H9 (cell line): ENCODE measurements at regions not wholly inside any gene's neighbourhood (a gene's known extent, or its start where the extent isn't known, plus 50 kb on each side); places are given as distances from the start of the nearest gene placed in this dataset.

ENCODE experiments used
- DNase-seq: peaks from one replicate; pipeline ENCODE4 v3.0.0-alpha.2; 2017
- H2AFZ ChIP-seq: one replicate; pipeline ENCODE4 v1.6.1; 2013; ENCODE audit warnings: mild to moderate bottlenecking, low read length, control low read depth, moderate library complexity
- H2AK5ac ChIP-seq: 2 replicates; pipeline ENCODE4 v1.6.1; 2013; ENCODE audit warnings: low read length, control low read depth, mixed read lengths; ENCODE audit not compliant: insufficient read length
- H2BK120ac ChIP-seq: one replicate; pipeline ENCODE4 v1.6.1; 2013; ENCODE audit warnings: low read depth, mild to moderate bottlenecking, low read length, control low read depth, inconsistent platforms; ENCODE audit not compliant: poor library complexity, severe bottlenecking
- H2BK12ac ChIP-seq: 2 replicates; pipeline ENCODE4 v1.6.1; 2013; ENCODE audit warnings: low read length, control low read depth, mixed read lengths, low read depth; ENCODE audit not compliant: insufficient read length
- H2BK15ac ChIP-seq: 2 replicates; pipeline ENCODE4 v1.6.1; 2013; ENCODE audit warnings: low read depth, low read length, control low read depth
- H2BK20ac ChIP-seq: one replicate; pipeline ENCODE4 v1.6.1; 2013; ENCODE audit warnings: low read depth, mild to moderate bottlenecking, low read length, control low read depth, inconsistent platforms; ENCODE audit not compliant: poor library complexity, severe bottlenecking
- H2BK5ac ChIP-seq: 2 replicates; pipeline ENCODE4 v1.6.1; 2013; ENCODE audit warnings: low read length, control low read depth, mixed read lengths; ENCODE audit not compliant: insufficient read length
- H3K14ac ChIP-seq: 2 replicates; pipeline ENCODE4 v1.6.1; 2013; ENCODE audit warnings: low read length, control low read depth; ENCODE audit not compliant: insufficient read depth
- H3K18ac ChIP-seq: 2 replicates; pipeline ENCODE4 v1.6.1; 2013; ENCODE audit warnings: low read depth, mild to moderate bottlenecking, mixed read lengths, low read length, control low read depth; ENCODE audit not compliant: insufficient read length
- H3K23ac ChIP-seq: 2 replicates; pipeline ENCODE4 v1.6.1; 2013; ENCODE audit warnings: low read length, control low read depth, mixed read lengths, low read depth; ENCODE audit not compliant: insufficient read length
- H3K23me2 ChIP-seq: 2 replicates; pipeline ENCODE4 v1.6.1; 2013; ENCODE audit warnings: low read depth, mild to moderate bottlenecking, mixed read lengths, low read length, control low read depth; ENCODE audit not compliant: insufficient read length, poor library complexity, severe bottlenecking
- H3K27ac ChIP-seq: 2 replicates; pipeline ENCODE4 v1.5.1; 2013; ENCODE audit warnings: low read length, control low read depth, mixed read lengths, low read depth; ENCODE audit not compliant: insufficient read length
- H3K27me3 ChIP-seq: 2 replicates; pipeline ENCODE4 v1.6.1; 2013; ENCODE audit warnings: low read length, control low read depth, inconsistent platforms; ENCODE audit not compliant: insufficient read depth
- H3K4ac ChIP-seq: 2 replicates; pipeline ENCODE4 v1.6.1; 2013; ENCODE audit warnings: low read depth, mild to moderate bottlenecking, control low read depth, inconsistent platforms, low read length, moderate library complexity
- H3K4me1 ChIP-seq: 2 replicates; pipeline ENCODE4 v1.6.1; 2013; ENCODE audit warnings: low read length, control low read depth, inconsistent platforms; ENCODE audit not compliant: insufficient read depth
- H3K4me2 ChIP-seq: 2 replicates; pipeline ENCODE4 v1.6.1; 2013; ENCODE audit warnings: low read length, control low read depth, mixed read lengths; ENCODE audit not compliant: insufficient read length, insufficient read depth
- H3K56ac ChIP-seq: 2 replicates; pipeline ENCODE4 v1.6.1; 2013; ENCODE audit warnings: low read depth, mild to moderate bottlenecking, mixed read lengths, low read length, control low read depth; ENCODE audit not compliant: insufficient read length
- H3K79me1 ChIP-seq: 2 replicates; pipeline ENCODE4 v1.6.1; 2013; ENCODE audit warnings: low read depth, mild to moderate bottlenecking, moderate library complexity, low read length, control low read depth, inconsistent platforms; ENCODE audit not compliant: insufficient read depth, poor library complexity, severe bottlenecking
- H3K79me2 ChIP-seq: 2 replicates; pipeline ENCODE4 v1.6.1; 2013; ENCODE audit warnings: low read length, control low read depth, inconsistent platforms; ENCODE audit not compliant: insufficient read depth
- H3K9ac ChIP-seq: 2 replicates; pipeline ENCODE4 v1.6.1; 2013; ENCODE audit warnings: low read length, control low read depth, mixed read lengths; ENCODE audit not compliant: insufficient read length; ENCODE audit errors: extremely low read depth
- H3K9me3 ChIP-seq: one replicate; pipeline ENCODE4 v1.6.1; 2013; ENCODE audit warnings: low read depth, low read length, inconsistent platforms; ENCODE audit not compliant: control insufficient read depth
- H3T11ph ChIP-seq: one replicate; pipeline ENCODE4 v1.6.1; 2013; ENCODE audit warnings: mild to moderate bottlenecking, low read length, control low read depth, inconsistent platforms
- H4K20me1 ChIP-seq: one replicate; pipeline ENCODE4 v1.6.1; 2013; ENCODE audit not compliant: control insufficient read depth, insufficient read length, insufficient read depth
- H4K5ac ChIP-seq: 2 replicates; pipeline ENCODE4 v1.6.1; 2013; ENCODE audit warnings: low read depth, mild to moderate bottlenecking, mixed read lengths, low read length, control low read depth; ENCODE audit not compliant: insufficient read length
- H4K8ac ChIP-seq: replicated peaks from 2 replicates; pipeline ENCODE4 v1.6.1; 2013; ENCODE audit warnings: low read length, control low read depth, mixed read lengths, low read depth; ENCODE audit not compliant: insufficient read length
- H4K91ac ChIP-seq: 2 replicates; pipeline ENCODE4 v1.6.1; 2013; ENCODE audit warnings: low read depth, mild to moderate bottlenecking, moderate library complexity, mixed read lengths, low read length, control low read depth; ENCODE audit not compliant: insufficient read length
- H3K27ac Mint-ChIP-seq, 3 experiments: 2 replicates in 2 of 3; 3 replicates in 1 of 3; pipeline ENCODE4 v1.8.0; 2020 to 2021; ENCODE audit warnings: mixed read lengths in 3 of 3, mild to moderate bottlenecking in 1 of 3, moderate library complexity in 1 of 3
- H3K27me3 Mint-ChIP-seq: 2 replicates; pipeline ENCODE4 v1.8.0; 2021; ENCODE audit warnings: low read depth, mild to moderate bottlenecking, moderate library complexity, mixed read lengths
- H3K36me3 Mint-ChIP-seq, 3 experiments: 2 replicates in 2 of 3; 3 replicates in 1 of 3; pipeline ENCODE4 v1.8.0; 2020 to 2021; ENCODE audit warnings: low read depth in 3 of 3, mixed read lengths in 3 of 3; ENCODE audit not compliant: insufficient read depth in 1 of 3
- H3K4me1 Mint-ChIP-seq, 2 experiments: 2 replicates each; pipeline ENCODE4 v1.8.0; 2020; ENCODE audit warnings: mixed read lengths in 2 of 2
- H3K4me3 Mint-ChIP-seq, 2 experiments: 2 replicates in 1 of 2; 3 replicates in 1 of 2; pipeline ENCODE4 v1.8.0; 2020 to 2021; ENCODE audit warnings: mild to moderate bottlenecking in 2 of 2, mixed read lengths in 2 of 2, moderate library complexity in 1 of 2
- H3K9me3 Mint-ChIP-seq, 2 experiments: 2 replicates in 1 of 2; 3 replicates in 1 of 2; pipeline ENCODE4 v1.8.0; 2020; ENCODE audit warnings: mild to moderate bottlenecking in 2 of 2, mixed read lengths in 2 of 2, moderate library complexity in 1 of 2
- CTCF ChIP-seq: fragments of 200-600 bp; sonication (generic); conservative IDR thresholded peaks from 3 replicates; pipeline ENCODE4 v1.8.0; 2021; ENCODE audit warnings: antibody characterized with exemption, mild to moderate bottlenecking
- WGBS: extraction: QIAGEN DNeasy Blood & Tissue Kit; methylation state at CpG from one replicate; pipeline ENCODE4 v1.1.7; 2013; ENCODE audit warnings: missing lambda C conversion rate, low lambda C conversion rate, mixed read lengths; ENCODE audit not compliant: insufficient read length; ENCODE audit errors: extremely low coverage; 5-methylcytosine and 5-hydroxymethylcytosine counted together

GRCh38 chr3:154971341-154971740 lies 108.8 kb upstream of the MME start:
- H3K4me1 ChIP-seq: no peaks in the 10 kb centered on the region
- no peaks in the 10 kb centered on the region for H3K79me1 ChIP-seq
- no CpG with 5 or more reads among the region's 7 CpGs for WGBS
- no peaks in the 10 kb centered on the region for H3K27me3 Mint-ChIP-seq
- no peak overlapping the region for H2BK5ac ChIP-seq
- H3K27me3 ChIP-seq: no peaks in the 10 kb centered on the region
- H3K14ac ChIP-seq: no peak overlapping the region
- no peak overlapping the region for H4K8ac ChIP-seq
- no peak overlapping the region for H3K4ac ChIP-seq
- no peak for DNase-seq
- H3K23me2 ChIP-seq: no peaks in the 10 kb centered on the region
- H2BK20ac ChIP-seq: no peak overlapping the region
- no peak overlapping the region for H4K5ac ChIP-seq
- no peak overlapping the region for H4K91ac ChIP-seq
- H3K9me3 Mint-ChIP-seq: no peaks in the 10 kb centered on the region
- no peaks in the 10 kb centered on the region for H3K36me3 Mint-ChIP-seq
- H2BK12ac ChIP-seq: no peak overlapping the region
- no peak overlapping the region for H3K4me2 ChIP-seq
- H3K27ac Mint-ChIP-seq: no peak overlapping the region; a peak in 1 of 7 replicates
- H3K4me3 Mint-ChIP-seq: no peak overlapping the region
- H3T11ph ChIP-seq: no peak overlapping the region
- H2AK5ac ChIP-seq: no peak overlapping the region
- no peak overlapping the region for H2BK15ac ChIP-seq
- no peaks in the 10 kb centered on the region for H4K20me1 ChIP-seq
- no peaks in the 10 kb centered on the region for H3K9me3 ChIP-seq
- H3K23ac ChIP-seq: no peak overlapping the region
- H3K4me1 Mint-ChIP-seq: peaks cover 2% of the 10 kb centered on the region in 2 experiments; a peak in 2 of 4 replicates
- no peak overlapping the region for H2BK120ac ChIP-seq
- H2AFZ ChIP-seq: peak overlapping the region; percentile 22
- no peak for TF ChIP-seq CTCF
- H3K18ac ChIP-seq: no peak overlapping the region
- H3K79me2 ChIP-seq: no peaks in the 10 kb centered on the region
- H3K9ac ChIP-seq: no peak overlapping the region
- no peak overlapping the region for H3K56ac ChIP-seq
- H3K27ac ChIP-seq: no peak overlapping the region
